ENCODE measurements at regions not wholly inside any gene's neighbourhood (a gene's known extent, or its start where the extent isn't known, plus 50 kb on each side); places are given as distances from the start of the nearest gene placed in this dataset.

- DNase-seq (ENCODE audit: extremely low spot score in 2 of 2): no peak
- TF ChIP-seq POLR2A (IDR thresholded peaks at IDR 0.05) (no peak), CTCF (IDR thresholded peaks at IDR 0.05) (no peak), POLR2AphosphoS5 (IDR thresholded peaks at IDR 0.05; ENCODE audit: insufficient read depth in 1 of 2, low read depth in 1 of 2) (no peak)
- no peaks in the 10 kb centered on the region for H3K9me3 ChIP-seq
- H3K4me3 ChIP-seq: no peak overlapping the region
- H3K27me3 ChIP-seq: no peaks in the 10 kb centered on the region
- H3K27ac ChIP-seq: no peak overlapping the region
- intact Hi-C loops (cut with DNase I): no loop called here
- peaks cover 22% of the 10 kb centered on the region for H3K4me1 ChIP-seq
- no peaks in the 10 kb centered on the region for H3K36me3 ChIP-seq
Observed at GRCh38 chr12:43151441-43151981, 400.5 kb downstream of the ADAMTS20 start.

GRCh38 chr12:43148691-43149090, 403.3 kb downstream of the ADAMTS20 start:
- H3K27me3 ChIP-seq: no peaks in the 10 kb centered on the region
- no peak for DNase-seq (ENCODE audit: extremely low spot score in 2 of 2)
- peaks cover 16% of the 10 kb centered on the region for H3K4me1 ChIP-seq
- H3K4me3 ChIP-seq: no peak overlapping the region
- intact Hi-C loops (cut with DNase I): no loop called here
- TF ChIP-seq CTCF (IDR thresholded peaks at IDR 0.05): no peak
- TF ChIP-seq POLR2AphosphoS5 (IDR thresholded peaks at IDR 0.05; ENCODE audit: insufficient read depth in 1 of 2, low read depth in 1 of 2): no peak
- no peak for TF ChIP-seq POLR2A (IDR thresholded peaks at IDR 0.05)
- no peaks in the 10 kb centered on the region for H3K36me3 ChIP-seq
- H3K27ac ChIP-seq: no peak overlapping the region
- no peaks in the 10 kb centered on the region for H3K9me3 ChIP-seq

- no peaks in the 10 kb centered on the region for H3K36me3 ChIP-seq
- no peak overlapping the region for H3K4me3 ChIP-seq
- intact Hi-C loops (cut with DNase I): no loop called here
- no peak overlapping the region for H3K27ac ChIP-seq
- H3K4me1 ChIP-seq: peaks cover 16% of the 10 kb centered on the region
- H3K27me3 ChIP-seq: no peaks in the 10 kb centered on the region
- TF ChIP-seq CTCF (IDR thresholded peaks at IDR 0.05): no peak
- no peak for DNase-seq (ENCODE audit: extremely low spot score in 2 of 2)
- no peaks in the 10 kb centered on the region for H3K9me3 ChIP-seq
Observed at GRCh38 chr12:43147878-43148277, 404.1 kb downstream of the ADAMTS20 start.

GRCh38 chr12:43145481-43145880, 406.5 kb downstream of the ADAMTS20 start:
- peaks cover 16% of the 10 kb centered on the region for H3K4me1 ChIP-seq
- H3K27ac ChIP-seq: no peak overlapping the region
- intact Hi-C loops (cut with DNase I): no loop called here
- TF ChIP-seq POLR2A (IDR thresholded peaks at IDR 0.05) (no peak), POLR2AphosphoS5 (IDR thresholded peaks at IDR 0.05; ENCODE audit: insufficient read depth in 1 of 2, low read depth in 1 of 2) (no peak), CTCF (IDR thresholded peaks at IDR 0.05) (no peak)
- H3K4me3 ChIP-seq: no peak overlapping the region
- no peaks in the 10 kb centered on the region for H3K36me3 ChIP-seq
- DNase-seq (ENCODE audit: extremely low spot score in 2 of 2): no peak
- H3K27me3 ChIP-seq: no peaks in the 10 kb centered on the region
- no peaks in the 10 kb centered on the region for H3K9me3 ChIP-seq

- Histone ChIP-seq H3K27me3 (no peaks in the 10 kb centered on the region), H3K4me1 (peaks cover 7% of the 10 kb centered on the region), H3K36me3 (no peaks in the 10 kb centered on the region), H3K27ac (no peak overlapping the region), H3K4me3 (no peak overlapping the region), H3K9me3 (no peaks in the 10 kb centered on the region)
- DNase-seq (ENCODE audit: extremely low spot score in 2 of 2): no peak
- intact Hi-C loops (cut with DNase I): no loop called here
- TF ChIP-seq POLR2A (IDR thresholded peaks at IDR 0.05) (no peak), CTCF (IDR thresholded peaks at IDR 0.05) (no peak), POLR2AphosphoS5 (IDR thresholded peaks at IDR 0.05; ENCODE audit: insufficient read depth in 1 of 2, low read depth in 1 of 2) (no peak)
Observed at GRCh38 chr12:43143278-43143677, 408.7 kb downstream of the ADAMTS20 start.

Measured in vagina (tissue), 2 donors.